ENCODE measurements at regions not wholly inside any gene's neighbourhood (a gene's known extent, or its start where the extent isn't known, plus 50 kb on each side); places are given as distances from the start of the nearest gene placed in this dataset.

DNA sequence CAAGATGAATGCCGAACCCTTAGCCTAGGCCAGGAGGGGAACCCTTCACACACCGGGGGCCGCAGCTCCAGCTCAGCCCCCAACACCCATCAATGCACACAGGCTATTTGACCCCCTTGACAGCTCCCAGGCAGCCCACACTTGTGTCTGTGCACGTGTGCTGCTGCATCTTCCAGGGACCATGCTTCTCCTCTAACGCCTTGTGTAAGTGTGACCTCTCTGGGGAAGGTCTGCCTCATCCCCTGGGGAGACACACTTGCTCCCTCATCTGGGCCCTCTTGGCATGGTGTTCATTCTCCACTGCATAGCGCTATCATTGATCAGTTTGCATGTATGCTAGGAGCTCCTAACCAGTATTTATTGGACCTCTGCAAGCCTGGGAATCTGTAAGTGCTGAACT lies 120.0 kb upstream of the FHL2 start:
- TF ChIP-seq, protein P1, sequence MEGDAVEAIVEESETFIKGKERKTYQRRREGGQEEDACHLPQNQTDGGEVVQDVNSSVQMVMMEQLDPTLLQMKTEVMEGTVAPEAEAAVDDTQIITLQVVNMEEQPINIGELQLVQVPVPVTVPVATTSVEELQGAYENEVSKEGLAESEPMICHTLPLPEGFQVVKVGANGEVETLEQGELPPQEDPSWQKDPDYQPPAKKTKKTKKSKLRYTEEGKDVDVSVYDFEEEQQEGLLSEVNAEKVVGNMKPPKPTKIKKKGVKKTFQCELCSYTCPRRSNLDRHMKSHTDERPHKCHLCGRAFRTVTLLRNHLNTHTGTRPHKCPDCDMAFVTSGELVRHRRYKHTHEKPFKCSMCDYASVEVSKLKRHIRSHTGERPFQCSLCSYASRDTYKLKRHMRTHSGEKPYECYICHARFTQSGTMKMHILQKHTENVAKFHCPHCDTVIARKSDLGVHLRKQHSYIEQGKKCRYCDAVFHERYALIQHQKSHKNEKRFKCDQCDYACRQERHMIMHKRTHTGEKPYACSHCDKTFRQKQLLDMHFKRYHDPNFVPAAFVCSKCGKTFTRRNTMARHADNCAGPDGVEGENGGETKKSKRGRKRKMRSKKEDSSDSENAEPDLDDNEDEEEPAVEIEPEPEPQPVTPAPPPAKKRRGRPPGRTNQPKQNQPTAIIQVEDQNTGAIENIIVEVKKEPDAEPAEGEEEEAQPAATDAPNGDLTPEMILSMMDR (IDR thresholded peaks at IDR 0.05), result no peak

DNA sequence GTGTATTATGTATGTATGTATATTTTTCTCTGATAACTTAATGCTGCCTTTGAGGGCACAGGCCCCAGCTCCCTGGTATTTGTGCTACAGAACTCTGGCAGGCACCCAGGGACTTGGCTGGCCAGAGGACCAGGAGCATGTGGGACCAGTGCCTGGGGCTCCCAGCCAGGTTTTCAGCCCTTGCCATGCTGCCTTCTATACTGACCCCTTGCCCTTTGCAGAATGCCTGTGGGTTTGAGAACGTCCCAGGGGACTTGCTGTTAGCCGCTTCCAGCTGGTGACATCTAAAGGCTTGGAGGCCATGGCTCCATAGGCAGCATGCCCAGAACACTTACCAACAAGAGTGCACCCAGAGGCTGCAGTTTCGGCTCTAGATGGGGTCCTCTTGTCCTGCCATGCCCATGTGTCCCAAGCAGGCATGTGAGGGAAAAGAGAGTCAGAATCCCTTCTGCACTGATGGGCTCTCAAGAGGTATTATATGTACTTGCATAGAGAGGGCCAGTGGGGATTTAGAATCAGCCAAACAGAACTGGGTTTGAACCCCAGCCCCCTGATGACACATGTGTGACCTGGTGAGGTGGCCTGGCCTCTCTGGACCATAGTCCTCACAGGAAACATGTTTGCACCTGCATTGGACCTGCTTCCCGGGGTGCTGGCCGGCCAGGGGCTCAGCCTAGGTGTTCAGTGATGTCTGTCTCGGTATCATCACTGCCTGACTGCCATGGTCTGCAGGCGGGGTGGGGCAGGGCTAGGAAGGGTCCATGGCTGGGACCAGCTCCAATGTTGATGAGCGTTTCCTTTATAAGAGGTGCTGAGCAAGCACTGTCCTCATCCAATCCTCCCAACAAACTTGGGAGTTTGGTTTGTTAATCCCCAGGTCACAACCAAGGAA lies 119.2 kb upstream of the FHL2 start:
- TF ChIP-seq, protein P1 (IDR thresholded peaks at IDR 0.05), result no peak

DNA sequence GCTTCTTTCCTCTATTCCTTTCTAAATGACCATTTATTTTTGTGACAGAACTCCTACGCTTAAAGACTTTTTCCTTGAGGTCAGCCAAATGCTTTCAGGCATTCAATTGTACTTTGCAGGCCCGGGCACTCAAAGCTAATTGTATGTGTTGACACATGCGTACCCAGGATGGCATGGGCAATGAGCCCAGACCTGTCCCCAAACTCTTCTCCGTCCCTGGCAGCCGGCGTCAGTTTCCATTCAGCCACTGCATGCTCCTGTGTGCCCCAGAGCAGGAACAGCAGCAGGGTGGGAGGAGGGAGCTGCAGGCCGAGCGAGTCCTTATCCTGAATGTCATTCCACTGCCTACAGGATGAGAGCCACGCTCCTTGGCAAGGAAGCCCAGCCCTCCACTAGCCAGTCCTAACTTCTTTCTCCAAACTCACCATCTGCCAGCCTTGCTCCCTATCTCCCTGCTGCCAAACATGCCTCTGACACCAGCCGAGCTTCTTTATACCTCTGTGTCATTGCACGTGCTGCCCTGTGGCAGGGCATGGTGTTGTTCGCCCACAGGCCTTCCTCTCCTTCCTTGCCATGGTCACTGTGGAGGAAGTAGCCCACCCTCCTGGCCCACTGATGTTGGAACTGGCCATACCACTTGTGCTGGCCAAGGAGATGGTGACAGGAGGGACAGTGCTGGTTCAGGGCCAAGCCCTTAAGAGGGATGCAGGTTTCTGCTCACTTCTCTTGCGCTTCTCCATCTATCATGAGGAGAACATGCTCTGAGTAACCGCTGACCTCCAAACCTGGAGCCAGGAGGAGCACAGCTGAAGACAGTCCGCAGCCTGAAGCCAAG lies 116.9 kb upstream of the FHL2 start:
- TF ChIP-seq, protein P1 (IDR thresholded peaks at IDR 0.05), result no peak

DNA sequence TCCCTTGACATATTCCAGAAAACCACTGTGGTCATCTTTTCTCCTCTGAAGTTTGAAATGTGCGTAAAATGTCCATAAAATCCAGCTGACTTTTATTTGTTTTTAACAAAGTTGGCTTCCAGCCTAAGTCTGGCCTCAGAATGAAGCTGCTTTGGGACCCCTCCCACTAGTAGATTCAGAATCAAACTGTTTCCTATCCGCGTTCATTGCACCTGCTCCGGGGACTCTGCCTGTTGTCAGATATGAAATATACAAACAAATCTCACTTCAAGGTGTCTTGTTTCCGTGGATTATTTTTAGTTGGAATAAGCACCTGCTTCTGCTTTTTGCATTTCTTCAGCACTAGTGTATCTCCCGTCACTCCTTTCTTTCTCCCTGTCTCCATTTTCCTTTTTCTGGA lies 115.7 kb upstream of the FHL2 start:
- TF ChIP-seq, protein P1 (IDR thresholded peaks at IDR 0.05), result no peak

DNA sequence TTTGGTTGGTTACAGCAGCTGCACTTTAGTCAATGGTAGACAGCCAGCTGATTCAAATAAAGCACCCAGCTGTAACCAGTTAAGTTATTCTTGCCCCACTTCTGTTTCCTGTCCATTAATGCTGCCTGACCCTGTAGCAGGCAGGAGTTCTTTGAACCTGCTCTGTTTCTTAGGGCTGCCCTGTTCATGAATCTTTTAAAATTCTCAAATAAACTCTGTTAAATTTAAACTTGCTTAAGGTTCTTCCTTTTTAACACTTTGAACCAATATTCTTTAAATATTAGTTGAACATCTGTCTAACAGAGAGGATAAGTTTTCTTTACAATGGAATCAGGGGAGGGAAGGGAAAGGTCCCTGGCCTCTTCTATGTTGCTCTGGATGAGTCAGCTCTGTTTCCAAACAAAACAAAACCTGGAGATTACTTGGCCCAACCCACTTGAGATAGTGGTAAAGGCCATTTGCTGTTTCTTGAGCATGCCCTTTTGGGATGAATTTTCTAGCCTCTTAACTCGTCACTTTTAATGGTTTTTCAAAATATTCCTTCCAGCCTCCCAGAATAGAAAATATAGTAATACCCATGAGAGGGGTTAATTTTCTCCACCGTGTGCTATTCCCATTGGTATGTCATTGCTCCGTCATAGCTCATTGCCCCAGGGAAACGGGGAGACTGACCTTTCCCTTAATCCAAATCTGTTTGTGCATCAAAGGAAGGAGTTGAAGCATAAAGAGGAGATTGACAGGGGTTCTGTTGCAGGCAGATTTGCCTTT lies 112.1 kb upstream of the FHL2 start:
- TF ChIP-seq, protein P1 (IDR thresholded peaks at IDR 0.05), result no peak

DNA sequence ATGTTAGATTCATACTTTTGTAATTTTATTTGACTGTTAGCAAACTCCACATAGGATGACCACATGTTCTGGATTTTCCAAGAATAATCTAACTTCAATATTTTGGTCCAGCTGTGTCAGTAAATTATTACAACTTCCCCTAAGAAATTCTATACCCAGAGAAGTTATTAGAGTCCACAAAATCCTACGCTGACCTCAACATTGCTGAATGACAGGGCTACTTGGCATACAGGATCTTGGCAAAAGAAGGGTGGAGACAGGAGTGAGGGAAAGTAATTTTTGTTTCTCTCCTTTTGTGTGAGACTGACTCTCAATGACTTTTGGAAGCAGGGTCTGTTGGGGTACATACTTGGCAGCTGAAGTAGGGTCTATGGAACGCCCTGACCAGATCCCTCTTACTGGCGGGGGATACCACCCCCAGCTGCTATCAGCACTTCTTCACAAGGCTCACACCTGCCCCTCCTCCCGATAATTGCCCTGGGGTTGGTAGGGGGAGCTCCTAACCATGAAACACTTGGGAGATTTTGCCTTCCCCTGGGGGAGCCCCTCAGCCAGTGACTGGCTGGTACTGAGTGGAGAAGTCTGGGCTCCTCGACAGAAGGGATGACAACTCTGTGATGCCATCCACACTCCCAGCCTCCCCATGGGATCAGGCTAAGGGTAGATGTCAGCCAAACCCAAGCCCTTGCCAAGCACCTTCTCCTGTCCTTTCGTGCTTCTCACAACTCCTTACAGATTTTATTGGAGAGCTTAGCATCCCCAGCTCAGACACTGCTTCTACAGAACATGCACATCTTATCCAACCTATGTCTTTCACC lies 110.6 kb upstream of the FHL2 start:
- TF ChIP-seq, protein P1 (IDR thresholded peaks at IDR 0.05), result no peak

Measured in LNCAP (cell line).